PC-3 (cell line): ENCODE measurements at regions not wholly inside any gene's neighbourhood (a gene's known extent, or its start where the extent isn't known, plus 50 kb on each side); places are given as distances from the start of the nearest gene placed in this dataset.

Experiments used
- EZH2 ChIP-seq: fragments of 300-600 bp; sonication (generic); IDR thresholded peaks from one replicate; pipeline ENCODE4 v1.6.1; 2017; ENCODE audit warnings: antibody characterized with exemption, mild to moderate bottlenecking, low read length; ENCODE audit not compliant: unreplicated experiment
- TF ChIP-seq, protein P1 (sequence below): fragments of 300-600 bp; sonication (generic); conservative IDR thresholded peaks from 2 replicates; pipeline ENCODE4 v1.5.1; 2017; ENCODE audit warnings: antibody characterized with exemption, low read depth, mild to moderate bottlenecking, low read length

DNA sequence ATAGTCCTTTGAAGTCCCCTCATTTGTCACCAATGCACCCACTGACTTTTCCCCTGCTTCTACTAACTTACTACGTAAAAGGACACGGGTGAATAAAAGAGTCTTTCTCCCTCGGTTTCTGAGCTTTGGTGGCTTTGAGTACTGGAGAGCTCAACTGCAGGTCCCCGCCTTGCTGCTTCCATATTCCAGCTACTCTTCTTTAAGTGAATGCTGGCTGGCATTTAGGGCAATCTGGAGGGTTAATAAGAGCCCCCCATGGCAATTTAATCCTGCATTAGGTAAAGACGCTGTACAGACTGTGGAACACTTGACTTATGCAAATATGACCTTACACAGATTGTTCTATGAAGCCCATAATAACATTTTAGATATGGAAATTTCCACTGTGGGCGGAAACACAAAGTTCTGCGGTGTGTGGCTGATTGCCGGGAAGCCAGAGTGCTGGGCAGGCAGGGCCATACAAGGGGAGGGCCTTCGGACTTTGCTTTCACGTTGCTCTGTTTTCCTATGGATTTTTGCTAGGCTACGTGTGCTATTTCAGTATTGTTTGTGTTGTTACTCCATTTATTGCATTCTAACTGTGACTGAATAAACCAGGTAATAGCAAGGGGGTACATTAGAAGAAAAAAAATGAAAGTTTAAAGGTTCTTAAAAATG, 97.5 kb downstream of the SLC10A2 start:
- TF ChIP-seq, protein P1, sequence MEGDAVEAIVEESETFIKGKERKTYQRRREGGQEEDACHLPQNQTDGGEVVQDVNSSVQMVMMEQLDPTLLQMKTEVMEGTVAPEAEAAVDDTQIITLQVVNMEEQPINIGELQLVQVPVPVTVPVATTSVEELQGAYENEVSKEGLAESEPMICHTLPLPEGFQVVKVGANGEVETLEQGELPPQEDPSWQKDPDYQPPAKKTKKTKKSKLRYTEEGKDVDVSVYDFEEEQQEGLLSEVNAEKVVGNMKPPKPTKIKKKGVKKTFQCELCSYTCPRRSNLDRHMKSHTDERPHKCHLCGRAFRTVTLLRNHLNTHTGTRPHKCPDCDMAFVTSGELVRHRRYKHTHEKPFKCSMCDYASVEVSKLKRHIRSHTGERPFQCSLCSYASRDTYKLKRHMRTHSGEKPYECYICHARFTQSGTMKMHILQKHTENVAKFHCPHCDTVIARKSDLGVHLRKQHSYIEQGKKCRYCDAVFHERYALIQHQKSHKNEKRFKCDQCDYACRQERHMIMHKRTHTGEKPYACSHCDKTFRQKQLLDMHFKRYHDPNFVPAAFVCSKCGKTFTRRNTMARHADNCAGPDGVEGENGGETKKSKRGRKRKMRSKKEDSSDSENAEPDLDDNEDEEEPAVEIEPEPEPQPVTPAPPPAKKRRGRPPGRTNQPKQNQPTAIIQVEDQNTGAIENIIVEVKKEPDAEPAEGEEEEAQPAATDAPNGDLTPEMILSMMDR, result no peak
- no peak for TF ChIP-seq EZH2
